NCI-H526 treated with DMSO at 0.1 percent for 48 hours (cell line): ENCODE measurements at regions not wholly inside any gene's neighbourhood (a gene's known extent, or its start where the extent isn't known, plus 50 kb on each side); places are given as distances from the start of the nearest gene placed in this dataset.

Experiments used
- DNase-seq: peaks from one replicate; lab custom pipeline; 2025; lab: John Stamatoyannopoulos, UW

- no peak for DNase-seq
Measured at GRCh38 chr9:7869340-7869739, 69.8 kb upstream of the DMAC1 start.

GRCh38 chr9:7862170-7862569 lies 62.6 kb upstream of the DMAC1 start:
- DNase-seq = no peak

GRCh38 chr9:7861086-7861485 lies 61.5 kb upstream of the DMAC1 start:
- no peak for DNase-seq

- no peak for DNase-seq
Measured at GRCh38 chr9:7860335-7860709, 60.7 kb upstream of the DMAC1 start.

- no peak for DNase-seq
Measured at GRCh38 chr9:7859701-7860334, 60.2 kb upstream of the DMAC1 start.

- DNase-seq = no peak
Measured at GRCh38 chr9:7858166-7858565, 58.6 kb upstream of the DMAC1 start.

- no peak for DNase-seq
Measured at GRCh38 chr9:7854763-7855162, 55.2 kb upstream of the DMAC1 start.
